ENCODE measurements at regions not wholly inside any gene's neighbourhood (a gene's known extent, or its start where the extent isn't known, plus 50 kb on each side); places are given as distances from the start of the nearest gene placed in this dataset.

GRCh38 chr13:104327211-104327610 is 1261.0 kb upstream of the SLC10A2 start:
- TF ChIP-seq CTCF (IDR thresholded peaks at IDR 0.05; ENCODE audit: low read depth, low read length) = no peak
- Histone ChIP-seq H3K9me3 (ENCODE audit: severe bottlenecking) (no peaks in the 10 kb centered on the region), H3K4me3 (ENCODE audit: low read depth, low read length) (no peak overlapping the region), H3K27me3 (ENCODE audit: insufficient read depth, low read depth, severe bottlenecking) (no peaks in the 10 kb centered on the region), H3K36me3 (no peaks in the 10 kb centered on the region), H3K27ac (no peak overlapping the region)
- DNase-seq = no peak

GRCh38 chr13:104326523-104326922 is 1260.3 kb upstream of the SLC10A2 start:
- no peak for DNase-seq
- Histone ChIP-seq H3K9me3 (ENCODE audit: severe bottlenecking) (no peaks in the 10 kb centered on the region), H3K27me3 (ENCODE audit: insufficient read depth, low read depth, severe bottlenecking) (no peaks in the 10 kb centered on the region), H3K4me3 (ENCODE audit: low read depth, low read length) (no peak overlapping the region), H3K36me3 (no peaks in the 10 kb centered on the region), H3K27ac (no peak overlapping the region)
- no peak for TF ChIP-seq CTCF (IDR thresholded peaks at IDR 0.05; ENCODE audit: low read depth, low read length)

- Histone ChIP-seq H3K27ac (peak overlapping the region; percentile 63), H3K9me3 (ENCODE audit: severe bottlenecking) (peaks cover 14% of the 10 kb centered on the region), H3K36me3 (no peaks in the 10 kb centered on the region), H3K27me3 (ENCODE audit: insufficient read depth, low read depth, severe bottlenecking) (no peaks in the 10 kb centered on the region), H3K4me3 (ENCODE audit: low read depth, low read length) (no peak overlapping the region)
- peak; percentile 91 for DNase-seq
- peak; percentile 8; the same call in 1 of the 2 replicates for TF ChIP-seq CTCF (IDR thresholded peaks at IDR 0.05; ENCODE audit: low read depth, low read length)
Observed at GRCh38 chr13:104321756-104322155, 1255.5 kb upstream of the SLC10A2 start.

- DNase-seq = no peak
- Histone ChIP-seq H3K27me3 (ENCODE audit: insufficient read depth, low read depth, severe bottlenecking) (no peaks in the 10 kb centered on the region), H3K9me3 (ENCODE audit: severe bottlenecking) (peaks cover 14% of the 10 kb centered on the region), H3K36me3 (no peaks in the 10 kb centered on the region), H3K27ac (no peak overlapping the region), H3K4me3 (ENCODE audit: low read depth, low read length) (no peak overlapping the region)
- TF ChIP-seq CTCF (IDR thresholded peaks at IDR 0.05; ENCODE audit: low read depth, low read length) = no peak
Observed at GRCh38 chr13:104320446-104320845, 1254.2 kb upstream of the SLC10A2 start.

- Histone ChIP-seq H3K27me3 (ENCODE audit: insufficient read depth, low read depth, severe bottlenecking) (no peaks in the 10 kb centered on the region), H3K36me3 (no peaks in the 10 kb centered on the region), H3K9me3 (ENCODE audit: severe bottlenecking) (peaks cover 17% of the 10 kb centered on the region), H3K27ac (no peak overlapping the region), H3K4me3 (ENCODE audit: low read depth, low read length) (no peak overlapping the region)
- DNase-seq = peak; percentile 49
- TF ChIP-seq CTCF (IDR thresholded peaks at IDR 0.05; ENCODE audit: low read depth, low read length) = peak; percentile 61
Observed at GRCh38 chr13:104318121-104318520, 1251.9 kb upstream of the SLC10A2 start.

- no peak overlapping the region for H3K4me3 ChIP-seq (ENCODE audit: low read depth, low read length)
- peaks cover 13% of the 10 kb centered on the region for H3K9me3 ChIP-seq (ENCODE audit: severe bottlenecking)
- H3K36me3 ChIP-seq = no peaks in the 10 kb centered on the region
- DNase-seq = no peak
- H3K27me3 ChIP-seq (ENCODE audit: insufficient read depth, low read depth, severe bottlenecking) = no peaks in the 10 kb centered on the region
- H3K27ac ChIP-seq = no peak overlapping the region
- no peak for TF ChIP-seq CTCF (IDR thresholded peaks at IDR 0.05; ENCODE audit: low read depth, low read length)
Observed at GRCh38 chr13:104315606-104316005, 1249.4 kb upstream of the SLC10A2 start.
